Stimulated activated CD8-positive, alpha-beta memory T cell treated with anti-CD3 and anti-CD28 coated beads, Interleukin-2, amount 100 ng/mL, for 1 hour (primary cell): ENCODE measurements at regions not wholly inside any gene's neighbourhood (a gene's known extent, or its start where the extent isn't known, plus 50 kb on each side); places are given as distances from the start of the nearest gene placed in this dataset.

ENCODE experiments used
- DNase-seq, 2 donors: peaks; one replicate each; pipeline ENCODE4 v3.0.0-alpha.2; 2020; ENCODE audit warnings: low read depth in 2 of 2

- no peak for DNase-seq
Observed at GRCh38 chr3:30553641-30554316, 52.6 kb upstream of the TGFBR2 start.

- no peak for DNase-seq
Observed at GRCh38 chr3:30554317-30554690, 52.1 kb upstream of the TGFBR2 start.

GRCh38 chr3:30555968-30556367, 50.4 kb upstream of the TGFBR2 start:
- DNase-seq, result no peak
